GM18517 (cell line): ENCODE measurements at regions not wholly inside any gene's neighbourhood (a gene's known extent, or its start where the extent isn't known, plus 50 kb on each side); places are given as distances from the start of the nearest gene placed in this dataset.

Source experiments
- ATAC-seq: cut with Tn5 transposase; IDR thresholded peaks from one replicate; pipeline ENCODE4 v1.9.1; 2021; ENCODE audit warnings: mild to moderate bottlenecking, moderate library complexity; ENCODE audit not compliant: unreplicated experiment

GRCh38 chr21:34313116-34313515 is 50.7 kb upstream of the KCNE2 start:
- ATAC-seq: no peak
